ENCODE measurements at regions not wholly inside any gene's neighbourhood (a gene's known extent, or its start where the extent isn't known, plus 50 kb on each side); places are given as distances from the start of the nearest gene placed in this dataset.

DNA sequence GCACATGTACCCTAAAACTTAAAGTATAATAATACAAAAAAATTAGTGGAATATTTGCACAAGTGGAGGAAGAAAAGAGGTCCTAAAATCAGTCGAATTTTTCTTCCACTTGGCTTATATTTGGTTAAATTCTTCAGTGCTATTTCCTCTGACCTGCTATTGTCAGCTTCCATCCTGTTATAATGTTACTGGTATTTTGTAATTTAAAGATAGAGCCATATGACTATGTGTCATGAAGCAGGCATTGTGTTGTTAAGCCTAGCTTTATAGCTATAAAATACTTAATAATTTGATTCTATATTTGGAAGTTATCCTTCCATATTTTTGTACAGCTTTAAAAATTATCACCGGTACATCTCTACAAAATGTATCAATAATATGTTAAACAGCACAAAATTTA is 455.9 kb upstream of the MARCKS start:
- TF ChIP-seq POLR2A (IDR thresholded peaks at IDR 0.05; ENCODE audit: low read length) (no peak), GATA1 (IDR thresholded peaks at IDR 0.05; ENCODE audit: low read depth, low read length) (no peak)
